Activated CD8-positive, alpha-beta T cell treated with anti-CD3 and anti-CD28 coated beads, Interleukin-2, amount 10 ng/mL, durations not matched to agents 7 days and 5 days (primary cell): ENCODE measurements at regions not wholly inside any gene's neighbourhood (a gene's known extent, or its start where the extent isn't known, plus 50 kb on each side); places are given as distances from the start of the nearest gene placed in this dataset.
A peak's percentile ranks its signal among the peaks of the same experiment; 100 is the strongest.
"Not testable (repeated sequence)": the region's sequence is repeated elsewhere in the genome, so short reads cannot be mapped to it uniquely, and the experiment has no call there.

Experiments used
- ATAC-seq: fragments of 150-1000 bp; cut with Tn5 transposase; one replicate; pipeline ENCODE4 v1.10.0; 2021; ENCODE audit warnings: moderate library complexity
- CTCF ChIA-PET: fragments of 350-600 bp; sonication (Branson Sonifier 250); formaldehyde crosslinking; loops from one replicate; lab custom pipeline; 2021; ENCODE audit warnings: antibody characterized with exemption; lab: Charles Lee
- POLR2A ChIA-PET: fragments of 350-600 bp; sonication (Branson Sonifier 250); formaldehyde crosslinking; loops from one replicate; lab custom pipeline; 2021; ENCODE audit warnings: antibody characterized with exemption; lab: Charles Lee
- DNase-seq: peaks from one replicate; pipeline ENCODE4 v3.0.0-alpha.2; 2020
- H3K27ac Mint-ChIP-seq: one replicate; pipeline ENCODE4 v1.8.0; 2021; ENCODE audit warnings: mild to moderate bottlenecking, mixed read lengths
- H3K27me3 Mint-ChIP-seq: one replicate; pipeline ENCODE4 v1.8.0; 2021; ENCODE audit warnings: low read depth, mixed read lengths
- H3K36me3 Mint-ChIP-seq: one replicate; pipeline ENCODE4 v1.8.0; 2021; ENCODE audit warnings: low read depth, mixed read lengths
- H3K4me1 Mint-ChIP-seq: one replicate; pipeline ENCODE4 v1.8.0; 2021; ENCODE audit warnings: low read depth, mixed read lengths
- H3K4me3 Mint-ChIP-seq: one replicate; pipeline ENCODE4 v1.8.0; 2021; ENCODE audit warnings: mild to moderate bottlenecking, mixed read lengths
- H3K9me3 Mint-ChIP-seq: one replicate; pipeline ENCODE4 v1.8.0; 2022; ENCODE audit warnings: mixed read lengths; ENCODE audit not compliant: insufficient read depth

DNA sequence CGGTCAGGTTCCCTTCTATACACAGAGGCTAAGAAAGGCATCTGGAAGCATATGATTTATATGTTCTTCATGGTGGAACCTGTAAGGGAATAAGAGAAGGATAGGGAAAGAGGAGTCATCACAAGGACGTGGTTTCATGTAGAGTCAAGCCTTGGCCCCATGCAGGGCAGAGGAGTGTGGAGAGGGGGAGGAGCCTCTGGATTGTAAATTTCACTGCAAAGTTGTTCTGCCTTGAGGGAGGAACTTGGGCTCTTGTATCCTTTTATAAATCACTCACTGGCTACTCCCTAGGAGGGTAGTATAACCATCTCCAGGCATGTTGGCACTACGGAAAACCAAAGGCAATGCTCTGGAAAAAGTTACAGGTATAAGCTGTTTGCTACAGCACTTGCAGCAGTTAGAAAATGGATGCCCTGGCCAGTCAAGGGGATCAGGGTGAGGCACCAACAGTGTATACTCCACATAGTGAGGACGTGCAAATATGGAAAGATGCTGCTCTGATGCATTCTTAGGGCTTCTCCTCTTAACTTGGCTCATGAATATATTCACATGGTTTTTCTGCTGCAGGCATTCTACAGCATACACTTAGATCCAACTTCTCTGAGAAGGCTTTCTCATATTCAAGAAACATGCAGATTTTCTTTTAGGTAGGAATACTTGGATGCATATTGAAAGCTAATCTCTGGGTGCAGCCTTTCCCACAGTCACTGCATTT is 60.3 kb upstream of the ZNF81 start:
- no peak for ATAC-seq

DNA sequence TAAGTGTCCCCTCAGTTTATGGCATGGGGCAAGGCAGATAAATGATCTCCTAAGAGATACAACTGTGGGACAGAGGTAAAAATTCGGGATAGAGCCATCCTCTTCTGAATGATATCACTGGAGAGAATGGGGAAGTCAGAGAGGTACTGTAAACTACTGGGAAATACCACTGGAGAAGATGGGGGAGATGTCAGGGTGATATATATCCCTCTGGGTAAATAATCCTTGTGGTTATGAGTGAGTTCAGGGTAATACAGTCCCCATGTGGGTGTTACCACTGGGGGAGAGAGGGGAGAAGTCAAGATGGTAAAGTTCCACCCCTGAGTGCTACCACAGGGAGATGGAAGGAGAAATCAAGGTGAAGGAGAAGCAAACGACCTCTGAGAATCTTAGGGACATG is 63.9 kb upstream of the ZNF81 start:
- ChIA-PET CTCF (no interaction called here), POLR2A (no interaction called here)
- ATAC-seq (no peak), DNase-seq (no peak)
- peaks cover 4% of the 10 kb centered on the region for H3K9me3 Mint-ChIP-seq
- H3K36me3 Mint-ChIP-seq = no peaks in the 10 kb centered on the region
- no peaks in the 10 kb centered on the region for H3K4me1 Mint-ChIP-seq
- H3K27ac Mint-ChIP-seq = no peak overlapping the region
- H3K27me3 Mint-ChIP-seq = peaks cover 3% of the 10 kb centered on the region
- H3K4me3 Mint-ChIP-seq = no peak overlapping the region

More for the DNA sequence above, 60.3 kb upstream of the ZNF81 start:
- H3K36me3 Mint-ChIP-seq = no peaks in the 10 kb centered on the region
- POLR2A ChIA-PET = no interaction called here
- H3K27ac Mint-ChIP-seq = no peak overlapping the region
- no peak overlapping the region for H3K4me3 Mint-ChIP-seq
- CTCF ChIA-PET = no interaction called here
- no peaks in the 10 kb centered on the region for H3K9me3 Mint-ChIP-seq
- H3K4me1 Mint-ChIP-seq = no peaks in the 10 kb centered on the region
- no peak for DNase-seq
- H3K27me3 Mint-ChIP-seq = no peaks in the 10 kb centered on the region

DNA sequence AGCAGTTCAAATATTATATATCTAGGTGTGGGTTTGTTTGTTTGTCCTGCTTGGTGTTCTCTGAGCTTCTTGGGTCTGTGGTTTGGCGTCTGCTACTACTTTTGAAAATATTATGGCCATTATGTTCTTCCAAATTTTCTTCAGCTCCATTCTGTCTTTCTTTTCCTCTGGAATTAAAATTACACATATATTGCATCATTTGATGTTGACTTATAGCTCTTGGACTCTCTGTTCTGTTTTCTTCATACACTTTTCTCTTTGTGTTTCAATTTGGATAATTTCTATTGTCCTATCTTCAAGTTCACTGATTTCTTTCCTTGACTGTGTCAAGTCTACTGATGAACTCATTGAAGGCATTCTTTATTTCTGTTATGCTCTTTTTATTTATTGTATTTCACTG is 65.2 kb upstream of the ZNF81 start:
- no peak for DNase-seq
- ChIA-PET CTCF (no interaction called here), POLR2A (no interaction called here)
- no peak for ATAC-seq
- H3K27me3 Mint-ChIP-seq = peaks cover 3% of the 10 kb centered on the region
- H3K27ac Mint-ChIP-seq = no peak overlapping the region
- no peaks in the 10 kb centered on the region for H3K36me3 Mint-ChIP-seq
- H3K4me3 Mint-ChIP-seq = no peak overlapping the region
- peaks cover 4% of the 10 kb centered on the region for H3K9me3 Mint-ChIP-seq
- no peaks in the 10 kb centered on the region for H3K4me1 Mint-ChIP-seq

DNA sequence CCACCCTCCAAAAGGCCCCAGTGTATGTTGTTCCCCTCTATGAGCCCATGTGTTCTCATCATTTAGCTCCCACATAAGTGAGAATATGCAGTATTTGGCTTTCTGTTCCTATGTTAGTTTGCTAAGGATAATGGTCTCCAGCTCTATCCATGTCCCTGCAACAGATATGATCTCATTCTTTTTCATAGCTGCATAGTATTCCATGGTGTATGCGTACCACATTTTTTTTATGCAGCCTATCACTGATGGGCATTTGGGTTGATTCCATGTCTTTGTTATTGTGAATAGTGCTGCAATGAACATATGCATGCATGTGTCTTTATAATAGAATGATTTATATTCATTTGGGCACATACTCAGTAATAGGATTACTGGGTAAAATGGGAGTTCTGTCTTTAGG is 73.9 kb upstream of the ZNF81 start:
- H3K36me3 Mint-ChIP-seq, H3K27ac Mint-ChIP-seq, DNase-seq, POLR2A ChIA-PET, H3K4me1 Mint-ChIP-seq, H3K9me3 Mint-ChIP-seq, H3K4me3 Mint-ChIP-seq, H3K27me3 Mint-ChIP-seq, ATAC-seq, CTCF ChIA-PET: not testable (repeated sequence)

DNA sequence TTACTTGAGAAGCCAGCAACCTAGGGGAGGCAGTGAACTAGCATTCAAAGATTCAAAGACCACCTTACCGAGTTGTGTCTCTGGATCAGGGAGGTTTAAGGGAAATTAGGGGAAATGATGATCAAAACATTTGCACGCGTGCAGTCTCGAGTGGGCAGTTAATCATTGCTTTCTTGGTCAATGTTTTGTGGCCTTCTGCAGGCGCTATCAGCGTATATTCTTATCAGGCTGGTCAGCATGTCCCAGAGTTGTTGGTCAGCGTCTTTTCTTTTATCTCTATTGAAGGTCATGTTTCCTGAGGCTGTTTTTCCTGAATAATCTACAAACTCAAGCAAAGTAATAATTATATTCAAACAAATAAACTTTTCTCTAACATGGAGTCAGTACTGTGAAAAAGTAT is 84.0 kb upstream of the ZNF81 start:
- peaks cover 3% of the 10 kb centered on the region for H3K27me3 Mint-ChIP-seq
- no peaks in the 10 kb centered on the region for H3K36me3 Mint-ChIP-seq
- no peaks in the 10 kb centered on the region for H3K9me3 Mint-ChIP-seq
- POLR2A ChIA-PET = no interaction called here
- H3K4me3 Mint-ChIP-seq = no peak overlapping the region
- DNase-seq = no peak
- H3K4me1 Mint-ChIP-seq = peaks cover 6% of the 10 kb centered on the region
- no peak for ATAC-seq
- H3K27ac Mint-ChIP-seq = no peak overlapping the region
- CTCF ChIA-PET = no interaction called here

DNA sequence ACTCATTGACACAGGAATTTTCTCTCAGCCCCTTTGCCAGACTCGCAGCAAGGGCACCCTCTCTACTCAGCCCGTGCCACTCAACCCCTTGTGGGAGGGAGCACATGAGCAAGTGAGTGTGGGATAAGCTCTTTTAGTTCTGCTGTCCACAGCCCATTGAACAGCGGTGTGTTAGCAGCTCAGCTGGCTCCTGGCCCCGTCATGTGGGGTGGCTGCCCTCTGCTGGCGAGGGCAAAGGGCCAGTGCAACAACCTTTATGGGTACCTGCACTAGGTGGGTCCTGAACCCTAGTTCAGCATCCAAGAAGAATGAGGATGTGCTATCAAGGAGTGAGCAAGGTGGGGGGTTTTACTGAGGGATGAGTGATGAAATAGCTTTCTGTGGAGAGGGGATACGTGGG is 85.0 kb upstream of the ZNF81 start:
- peaks cover 3% of the 10 kb centered on the region for H3K27me3 Mint-ChIP-seq
- DNase-seq (peak; percentile 38), ATAC-seq (peak; percentile 53)
- ChIA-PET CTCF (no interaction called here), POLR2A (no interaction called here)
- no peaks in the 10 kb centered on the region for H3K9me3 Mint-ChIP-seq
- no peaks in the 10 kb centered on the region for H3K36me3 Mint-ChIP-seq
- H3K27ac Mint-ChIP-seq = no peak overlapping the region
- H3K4me3 Mint-ChIP-seq = no peak overlapping the region
- H3K4me1 Mint-ChIP-seq = peaks cover 6% of the 10 kb centered on the region

DNA sequence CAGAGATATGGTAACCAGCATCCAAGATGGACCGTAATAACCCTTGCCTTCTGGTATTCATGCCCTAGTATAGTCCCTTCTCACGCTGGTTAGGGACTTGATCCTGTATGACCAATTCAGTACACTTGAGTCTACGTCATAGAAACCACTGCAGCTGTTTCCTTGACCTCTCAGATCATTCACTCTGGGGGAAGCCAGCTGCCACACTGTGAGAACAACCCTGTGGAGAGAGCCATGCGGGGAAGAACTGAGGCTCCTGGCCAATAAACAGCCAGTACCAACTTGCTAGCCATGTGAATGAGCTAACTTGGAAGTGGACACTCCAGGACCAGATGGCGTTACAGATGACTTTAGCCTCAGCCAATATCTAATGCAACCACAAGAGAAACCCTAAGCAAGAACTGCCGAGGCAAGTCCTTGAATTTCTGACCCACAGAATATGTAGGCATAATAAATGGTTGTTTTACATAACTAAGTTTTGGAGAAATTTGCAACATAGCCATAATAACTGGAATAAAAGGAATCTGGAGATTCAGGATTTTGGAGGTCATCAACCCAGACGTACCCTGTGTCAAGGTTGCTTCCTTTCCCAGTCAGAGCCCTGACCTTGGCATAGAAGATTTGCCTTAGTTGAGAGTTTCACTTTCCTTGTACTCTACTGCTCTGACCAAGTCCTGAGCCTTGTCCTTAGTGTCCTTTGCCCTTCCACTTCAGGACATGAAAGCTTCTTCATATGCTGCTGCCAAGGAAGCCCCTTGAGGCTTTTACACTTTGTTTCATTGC is 87.3 kb upstream of the ZNF81 start:
- Mint-ChIP-seq H3K27me3 (peaks cover 3% of the 10 kb centered on the region), H3K27ac (no peak overlapping the region), H3K36me3 (no peaks in the 10 kb centered on the region), H3K4me3 (no peak overlapping the region), H3K4me1 (peaks cover 6% of the 10 kb centered on the region), H3K9me3 (no peaks in the 10 kb centered on the region)
- CTCF ChIA-PET = no interaction called here
- DNase-seq (no peak), ATAC-seq (no peak)
- POLR2A ChIA-PET = no interaction called here

DNA sequence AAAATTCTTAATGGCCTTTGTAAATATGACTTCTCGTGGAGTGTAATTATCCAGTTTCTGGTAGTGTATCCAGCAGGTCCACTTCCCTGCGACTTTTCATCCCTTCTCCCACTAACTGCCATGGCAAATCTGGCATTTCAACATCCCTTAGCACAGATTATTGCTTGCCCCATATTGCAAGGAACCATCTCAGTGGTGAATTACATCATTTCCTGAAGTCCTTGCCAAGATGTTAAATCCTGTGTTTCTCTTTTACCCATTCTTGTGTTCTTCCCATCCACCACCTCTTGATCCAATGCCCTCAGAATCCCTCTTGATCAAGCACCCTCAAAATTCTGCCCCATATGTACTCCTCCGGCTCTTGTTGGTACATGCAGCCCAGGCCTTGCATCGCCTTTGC is 88.1 kb upstream of the ZNF81 start:
- Mint-ChIP-seq H3K27ac (no peak overlapping the region), H3K27me3 (peaks cover 3% of the 10 kb centered on the region), H3K4me3 (no peak overlapping the region), H3K36me3 (no peaks in the 10 kb centered on the region), H3K4me1 (peaks cover 6% of the 10 kb centered on the region), H3K9me3 (no peaks in the 10 kb centered on the region)
- ChIA-PET POLR2A (no interaction called here), CTCF (no interaction called here)
- ATAC-seq (no peak), DNase-seq (no peak)

DNA sequence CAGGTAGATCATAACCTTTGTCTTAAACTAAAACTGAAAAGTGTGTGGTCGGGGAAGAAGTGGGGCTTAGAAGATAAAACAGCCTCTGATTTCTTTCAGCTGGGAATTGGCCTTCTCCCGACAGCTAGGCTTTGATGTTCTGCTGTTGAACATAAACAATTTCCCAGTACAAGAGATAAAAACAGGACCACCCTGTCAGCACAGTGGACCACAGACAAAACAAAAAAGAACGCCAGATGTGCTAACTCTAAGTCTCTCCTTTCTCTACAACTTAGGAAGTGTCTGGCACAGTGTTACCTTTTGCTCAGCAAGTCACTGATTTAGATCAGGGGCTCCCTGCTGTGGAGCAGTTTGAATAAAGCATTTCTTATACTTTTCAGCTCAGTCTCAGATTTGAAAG is 87.5 kb upstream of the UXT start:
- CTCF ChIA-PET = no interaction called here

DNA sequence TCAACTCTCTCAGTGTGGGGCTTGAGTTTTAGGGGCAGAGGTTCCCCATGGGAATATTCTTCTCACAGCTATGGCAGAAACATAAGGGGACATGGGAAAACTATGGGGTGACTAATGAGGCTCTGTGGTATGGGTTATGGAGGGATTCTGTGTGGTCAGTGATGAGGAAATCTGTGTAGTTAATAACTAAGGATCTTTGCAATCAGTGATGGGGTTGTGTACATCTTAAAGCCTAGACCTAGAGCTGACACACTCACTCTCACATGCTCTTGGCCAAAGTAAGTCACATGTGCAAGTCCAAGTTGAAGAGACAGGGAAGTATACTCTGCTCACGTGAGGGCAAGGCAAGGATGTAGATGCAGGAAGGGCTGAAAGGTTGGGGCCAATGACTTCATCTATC is 86.4 kb upstream of the UXT start:
- no peaks in the 10 kb centered on the region for H3K36me3 Mint-ChIP-seq
- POLR2A ChIA-PET = no interaction called here
- peaks cover 6% of the 10 kb centered on the region for H3K4me1 Mint-ChIP-seq
- CTCF ChIA-PET = no interaction called here
- no peak for ATAC-seq
- H3K4me3 Mint-ChIP-seq = no peak overlapping the region
- H3K27ac Mint-ChIP-seq = no peak overlapping the region
- DNase-seq = no peak
- peaks cover 3% of the 10 kb centered on the region for H3K27me3 Mint-ChIP-seq
- no peaks in the 10 kb centered on the region for H3K9me3 Mint-ChIP-seq

More for the DNA sequence above, 87.5 kb upstream of the UXT start:
- DNase-seq (no peak), ATAC-seq (no peak)
- POLR2A ChIA-PET = no interaction called here
- H3K4me1 Mint-ChIP-seq = peaks cover 6% of the 10 kb centered on the region
- peaks cover 3% of the 10 kb centered on the region for H3K27me3 Mint-ChIP-seq
- H3K27ac Mint-ChIP-seq = no peak overlapping the region
- H3K36me3 Mint-ChIP-seq = no peaks in the 10 kb centered on the region
- no peaks in the 10 kb centered on the region for H3K9me3 Mint-ChIP-seq
- no peak overlapping the region for H3K4me3 Mint-ChIP-seq

DNA sequence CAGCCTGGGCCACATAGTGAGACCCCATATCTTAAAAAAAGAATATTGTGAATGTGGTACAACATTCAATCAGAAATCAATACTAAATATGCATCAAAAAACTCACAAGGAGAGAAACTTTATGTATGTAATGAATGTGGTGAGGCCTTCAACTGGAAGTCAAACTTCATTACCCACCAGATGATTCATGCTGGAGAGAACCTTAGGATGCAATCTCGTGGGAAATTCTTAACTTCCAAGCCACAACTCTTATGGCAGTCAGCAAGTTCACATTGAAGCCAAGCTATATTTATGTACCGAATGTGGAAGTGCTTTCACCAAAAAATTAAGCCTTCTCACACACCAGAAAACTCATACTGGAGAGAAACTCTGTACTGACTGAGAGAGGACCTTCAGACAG is 84.5 kb upstream of the UXT start:
- H3K9me3 Mint-ChIP-seq = no peaks in the 10 kb centered on the region
- no peak overlapping the region for H3K4me3 Mint-ChIP-seq
- DNase-seq (no peak), ATAC-seq (no peak)
- H3K27ac Mint-ChIP-seq = no peak overlapping the region
- no peaks in the 10 kb centered on the region for H3K36me3 Mint-ChIP-seq
- ChIA-PET CTCF (no interaction called here), POLR2A (no interaction called here)
- H3K27me3 Mint-ChIP-seq = no peaks in the 10 kb centered on the region
- peaks cover 3% of the 10 kb centered on the region for H3K4me1 Mint-ChIP-seq

DNA sequence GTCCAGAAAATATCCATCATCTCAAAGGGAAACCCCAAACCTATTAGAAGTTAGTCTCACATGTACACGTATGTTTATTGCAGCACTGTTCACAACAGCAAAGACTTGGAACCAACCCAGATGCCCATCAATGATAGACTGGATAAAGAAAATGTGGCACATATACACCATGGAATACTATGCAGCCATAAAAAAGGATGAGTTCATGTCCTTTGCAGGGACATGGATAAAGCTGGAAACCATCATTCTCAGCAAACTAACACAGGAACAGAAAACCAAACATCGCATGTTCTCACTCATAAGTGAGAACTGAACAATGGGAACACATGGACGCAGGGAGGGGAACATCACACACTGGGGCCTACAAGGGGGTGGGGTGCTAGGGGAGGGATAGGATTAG is 79.9 kb upstream of the UXT start:
- POLR2A ChIA-PET, H3K4me1 Mint-ChIP-seq, CTCF ChIA-PET, H3K27ac Mint-ChIP-seq, H3K9me3 Mint-ChIP-seq, ATAC-seq, H3K4me3 Mint-ChIP-seq, H3K27me3 Mint-ChIP-seq, H3K36me3 Mint-ChIP-seq, DNase-seq: not testable (repeated sequence)
